Panc1 (cell line): ENCODE measurements at regions not wholly inside any gene's neighbourhood (a gene's known extent, or its start where the extent isn't known, plus 50 kb on each side); places are given as distances from the start of the nearest gene placed in this dataset.

Experiments used
- CTCF ChIP-seq: fragments of 450-650 bp; IDR thresholded peaks from 2 replicates; pipeline ENCODE4 v1.5.1; 2017; ENCODE audit warnings: mild to moderate bottlenecking
- POLR2AphosphoS5 ChIP-seq: IDR thresholded peaks from 2 replicates; pipeline ENCODE4 v1.6.1; 2012; ENCODE audit warnings: mild to moderate bottlenecking, low read depth, low read length, moderate library complexity
- TCF7L2 ChIP-seq: IDR thresholded peaks from 2 replicates; pipeline ENCODE4 v1.6.1; 2011; ENCODE audit warnings: mild to moderate bottlenecking, low read depth, low read length, inconsistent platforms
- TF ChIP-seq, protein P1 (sequence below), 2 experiments: IDR thresholded peaks; 2 replicates each; pipeline ENCODE4 v1.6.1; 2011 to 2012; ENCODE audit warnings: low read depth in 2 of 2, control low read depth in 1 of 2, low read length in 1 of 2, mild to moderate bottlenecking in 1 of 2, moderate library complexity in 1 of 2; ENCODE audit not compliant: insufficient read depth in 1 of 2

GRCh38 chr12:30145684-30146032, 361.9 kb upstream of the TMTC1 start:
- TF ChIP-seq, protein P1, sequence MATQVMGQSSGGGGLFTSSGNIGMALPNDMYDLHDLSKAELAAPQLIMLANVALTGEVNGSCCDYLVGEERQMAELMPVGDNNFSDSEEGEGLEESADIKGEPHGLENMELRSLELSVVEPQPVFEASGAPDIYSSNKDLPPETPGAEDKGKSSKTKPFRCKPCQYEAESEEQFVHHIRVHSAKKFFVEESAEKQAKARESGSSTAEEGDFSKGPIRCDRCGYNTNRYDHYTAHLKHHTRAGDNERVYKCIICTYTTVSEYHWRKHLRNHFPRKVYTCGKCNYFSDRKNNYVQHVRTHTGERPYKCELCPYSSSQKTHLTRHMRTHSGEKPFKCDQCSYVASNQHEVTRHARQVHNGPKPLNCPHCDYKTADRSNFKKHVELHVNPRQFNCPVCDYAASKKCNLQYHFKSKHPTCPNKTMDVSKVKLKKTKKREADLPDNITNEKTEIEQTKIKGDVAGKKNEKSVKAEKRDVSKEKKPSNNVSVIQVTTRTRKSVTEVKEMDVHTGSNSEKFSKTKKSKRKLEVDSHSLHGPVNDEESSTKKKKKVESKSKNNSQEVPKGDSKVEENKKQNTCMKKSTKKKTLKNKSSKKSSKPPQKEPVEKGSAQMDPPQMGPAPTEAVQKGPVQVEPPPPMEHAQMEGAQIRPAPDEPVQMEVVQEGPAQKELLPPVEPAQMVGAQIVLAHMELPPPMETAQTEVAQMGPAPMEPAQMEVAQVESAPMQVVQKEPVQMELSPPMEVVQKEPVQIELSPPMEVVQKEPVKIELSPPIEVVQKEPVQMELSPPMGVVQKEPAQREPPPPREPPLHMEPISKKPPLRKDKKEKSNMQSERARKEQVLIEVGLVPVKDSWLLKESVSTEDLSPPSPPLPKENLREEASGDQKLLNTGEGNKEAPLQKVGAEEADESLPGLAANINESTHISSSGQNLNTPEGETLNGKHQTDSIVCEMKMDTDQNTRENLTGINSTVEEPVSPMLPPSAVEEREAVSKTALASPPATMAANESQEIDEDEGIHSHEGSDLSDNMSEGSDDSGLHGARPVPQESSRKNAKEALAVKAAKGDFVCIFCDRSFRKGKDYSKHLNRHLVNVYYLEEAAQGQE (IDR thresholded peaks at IDR 0.05; ENCODE audit: insufficient read depth in 1 of 2, low read depth in 2 of 2, low read length in 1 of 2): no peak
- TF ChIP-seq POLR2AphosphoS5 (no peak), CTCF (no peak), TCF7L2 (no peak)
